ENCODE measurements at regions not wholly inside any gene's neighbourhood (a gene's known extent, or its start where the extent isn't known, plus 50 kb on each side); places are given as distances from the start of the nearest gene placed in this dataset.

DNA sequence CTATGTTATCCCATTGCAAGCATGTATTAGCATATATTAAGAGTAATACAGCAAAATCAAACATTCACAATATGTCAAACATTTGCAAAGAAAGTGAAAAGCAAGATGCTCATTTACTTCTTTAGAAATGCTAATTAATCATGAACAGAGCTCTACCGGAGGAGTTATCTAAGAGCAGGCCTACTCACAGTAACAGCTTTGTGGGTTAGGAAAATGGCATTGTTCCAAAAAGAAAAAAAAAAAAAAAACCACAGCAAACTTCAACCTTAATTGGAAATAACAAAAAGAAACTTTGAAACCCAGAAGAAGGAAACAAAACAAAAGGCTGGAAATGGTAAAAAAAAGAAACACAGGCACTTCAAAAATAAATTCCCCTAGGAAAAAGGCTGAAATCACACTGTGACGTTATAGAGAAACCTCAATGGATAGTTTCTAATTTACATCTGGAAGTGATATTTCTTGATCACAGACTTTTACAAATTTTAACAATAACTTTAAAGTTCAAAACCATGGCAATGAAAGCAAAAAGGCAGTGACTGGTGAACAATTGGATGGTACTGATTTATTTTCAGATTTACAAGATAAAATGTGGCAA, 1236.8 kb upstream of the SPRY2 start:
- no peak overlapping the region for H3K27ac ChIP-seq (ENCODE audit: control insufficient read depth, insufficient read depth)
- H3K79me2 ChIP-seq (ENCODE audit: control insufficient read depth, insufficient read depth, low read length) = no peaks in the 10 kb centered on the region
- H3K4me3 ChIP-seq = no peak overlapping the region
- H2AFZ ChIP-seq (ENCODE audit: control insufficient read depth, low read depth, low read length) = no peak overlapping the region
- peak; percentile 60 for ATAC-seq
- POLR2A ChIA-PET = interaction anchor here (0.7 kb wide), 1 partner anchor 311 kb away, joined by 3 read pairs; no protein-coding TSS in a partner anchor
- DNase-seq (ENCODE audit: low read depth, low spot score) = no peak
- 0% methylated on average over 2 of the region's 2 CpGs for whole genome bisulfite sequencing (ENCODE audit: insufficient coverage, insufficient replicate concordance, low lambda C conversion rate, missing lambda C conversion rate)
- in situ Hi-C loops (cut with MboI) (no loop called here), intact Hi-C loops (cut with micrococcal nuclease; ENCODE audit: unreplicated experiment) (no loop called here)
- no peak for FAIRE-seq
- TF ChIP-seq, protein P1, sequence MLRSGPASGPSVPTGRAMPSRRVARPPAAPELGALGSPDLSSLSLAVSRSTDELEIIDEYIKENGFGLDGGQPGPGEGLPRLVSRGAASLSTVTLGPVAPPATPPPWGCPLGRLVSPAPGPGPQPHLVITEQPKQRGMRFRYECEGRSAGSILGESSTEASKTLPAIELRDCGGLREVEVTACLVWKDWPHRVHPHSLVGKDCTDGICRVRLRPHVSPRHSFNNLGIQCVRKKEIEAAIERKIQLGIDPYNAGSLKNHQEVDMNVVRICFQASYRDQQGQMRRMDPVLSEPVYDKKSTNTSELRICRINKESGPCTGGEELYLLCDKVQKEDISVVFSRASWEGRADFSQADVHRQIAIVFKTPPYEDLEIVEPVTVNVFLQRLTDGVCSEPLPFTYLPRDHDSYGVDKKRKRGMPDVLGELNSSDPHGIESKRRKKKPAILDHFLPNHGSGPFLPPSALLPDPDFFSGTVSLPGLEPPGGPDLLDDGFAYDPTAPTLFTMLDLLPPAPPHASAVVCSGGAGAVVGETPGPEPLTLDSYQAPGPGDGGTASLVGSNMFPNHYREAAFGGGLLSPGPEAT (IDR thresholded peaks at IDR 0.05; ENCODE audit: low read depth) = peak; percentile 30; the same call in 1 of the 2 replicates
- TF ChIP-seq BMI1 (IDR thresholded peaks at IDR 0.05; ENCODE audit: borderline replicate concordance) (no peak), RELA (IDR thresholded peaks at IDR 0.05; ENCODE audit: borderline replicate concordance, partially characterized antibody) (no peak), IKZF2 (IDR thresholded peaks at IDR 0.05) (peak; percentile 18 to 37; a peak in 2 of 4 replicates), ZNF384 (IDR thresholded peaks at IDR 0.05; ENCODE audit: borderline replicate concordance, low read depth, low read length) (peak; percentile 60), HCFC1 (IDR thresholded peaks at IDR 0.05; ENCODE audit: low read length) (no peak), NBN (IDR thresholded peaks at IDR 0.05) (0 out of 2 replicates have a peak, but pooled peaks have one; percentile 28), MXI1 (IDR thresholded peaks at IDR 0.05; ENCODE audit: low read depth, low read length) (no peak), MTA2 (IDR thresholded peaks at IDR 0.05; ENCODE audit: low read depth) (peak; percentile 71), ATF7 (IDR thresholded peaks at IDR 0.05; ENCODE audit: low read depth) (peak; percentile 24; the same call in 1 of the 2 replicates), GABPA (IDR thresholded peaks at IDR 0.05; ENCODE audit: low read depth) (no peak), ZNF24 (IDR thresholded peaks at IDR 0.05) (no peak), SPI1 (IDR thresholded peaks at IDR 0.05; ENCODE audit: borderline replicate concordance, insufficient read depth, low read depth, low read length) (no peak), SIN3A (IDR thresholded peaks at IDR 0.05; ENCODE audit: low read depth, low read length) (no peak), NR2C2 (IDR thresholded peaks at IDR 0.05; ENCODE audit: borderline replicate concordance, control insufficient read depth, insufficient read length, low read depth) (no peak), FOS (IDR thresholded peaks at IDR 0.05; ENCODE audit: borderline replicate concordance, extremely low read depth, insufficient read length) (no peak), SMAD1 (IDR thresholded peaks at IDR 0.05; ENCODE audit: low read depth, partially characterized antibody) (peak; percentile 79)
- TF ChIP-seq, protein P2, sequence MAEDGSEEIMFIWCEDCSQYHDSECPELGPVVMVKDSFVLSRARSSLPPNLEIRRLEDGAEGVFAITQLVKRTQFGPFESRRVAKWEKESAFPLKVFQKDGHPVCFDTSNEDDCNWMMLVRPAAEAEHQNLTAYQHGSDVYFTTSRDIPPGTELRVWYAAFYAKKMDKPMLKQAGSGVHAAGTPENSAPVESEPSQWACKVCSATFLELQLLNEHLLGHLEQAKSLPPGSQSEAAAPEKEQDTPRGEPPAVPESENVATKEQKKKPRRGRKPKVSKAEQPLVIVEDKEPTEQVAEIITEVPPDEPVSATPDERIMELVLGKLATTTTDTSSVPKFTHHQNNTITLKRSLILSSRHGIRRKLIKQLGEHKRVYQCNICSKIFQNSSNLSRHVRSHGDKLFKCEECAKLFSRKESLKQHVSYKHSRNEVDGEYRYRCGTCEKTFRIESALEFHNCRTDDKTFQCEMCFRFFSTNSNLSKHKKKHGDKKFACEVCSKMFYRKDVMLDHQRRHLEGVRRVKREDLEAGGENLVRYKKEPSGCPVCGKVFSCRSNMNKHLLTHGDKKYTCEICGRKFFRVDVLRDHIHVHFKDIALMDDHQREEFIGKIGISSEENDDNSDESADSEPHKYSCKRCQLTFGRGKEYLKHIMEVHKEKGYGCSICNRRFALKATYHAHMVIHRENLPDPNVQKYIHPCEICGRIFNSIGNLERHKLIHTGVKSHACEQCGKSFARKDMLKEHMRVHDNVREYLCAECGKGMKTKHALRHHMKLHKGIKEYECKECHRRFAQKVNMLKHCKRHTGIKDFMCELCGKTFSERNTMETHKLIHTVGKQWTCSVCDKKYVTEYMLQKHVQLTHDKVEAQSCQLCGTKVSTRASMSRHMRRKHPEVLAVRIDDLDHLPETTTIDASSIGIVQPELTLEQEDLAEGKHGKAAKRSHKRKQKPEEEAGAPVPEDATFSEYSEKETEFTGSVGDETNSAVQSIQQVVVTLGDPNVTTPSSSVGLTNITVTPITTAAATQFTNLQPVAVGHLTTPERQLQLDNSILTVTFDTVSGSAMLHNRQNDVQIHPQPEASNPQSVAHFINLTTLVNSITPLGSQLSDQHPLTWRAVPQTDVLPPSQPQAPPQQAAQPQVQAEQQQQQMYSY (CRISPR knock-in tag; IDR thresholded peaks at IDR 0.05) = no peak
- TF ChIP-seq, protein P3, sequence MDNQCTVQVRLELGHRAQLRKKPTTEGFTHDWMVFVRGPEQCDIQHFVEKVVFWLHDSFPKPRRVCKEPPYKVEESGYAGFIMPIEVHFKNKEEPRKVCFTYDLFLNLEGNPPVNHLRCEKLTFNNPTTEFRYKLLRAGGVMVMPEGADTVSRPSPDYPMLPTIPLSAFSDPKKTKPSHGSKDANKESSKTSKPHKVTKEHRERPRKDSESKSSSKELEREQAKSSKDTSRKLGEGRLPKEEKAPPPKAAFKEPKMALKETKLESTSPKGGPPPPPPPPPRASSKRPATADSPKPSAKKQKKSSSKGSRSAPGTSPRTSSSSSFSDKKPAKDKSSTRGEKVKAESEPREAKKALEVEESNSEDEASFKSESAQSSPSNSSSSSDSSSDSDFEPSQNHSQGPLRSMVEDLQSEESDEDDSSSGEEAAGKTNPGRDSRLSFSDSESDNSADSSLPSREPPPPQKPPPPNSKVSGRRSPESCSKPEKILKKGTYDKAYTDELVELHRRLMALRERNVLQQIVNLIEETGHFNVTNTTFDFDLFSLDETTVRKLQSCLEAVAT (IDR thresholded peaks at IDR 0.05) = no peak
- CTCF ChIA-PET = interaction anchor here (1.2 kb wide), 2 partner anchors 16 to 88 kb away, joined by 3 to 4 read pairs; no protein-coding TSS in a partner anchor
- H3K4me1 ChIP-seq (ENCODE audit: control insufficient read depth, insufficient read depth, low read length) = no peaks in the 10 kb centered on the region
- BruUV-seq (replicated peaks) = no TSS peak
- no peaks in the 10 kb centered on the region for H3K9me3 ChIP-seq (replicated peaks; ENCODE audit: control insufficient read depth, insufficient read depth, low read length)
- H3K4me2 ChIP-seq (ENCODE audit: control insufficient read depth, insufficient read depth) = no peak overlapping the region
- SMC1A ChIA-PET (ENCODE audit: uncharacterized antibody, unreplicated experiment) = interaction anchor here (0.7 kb wide), 2 partner anchors 28 to 62 kb away, joined by 3 to 4 read pairs; no protein-coding TSS in a partner anchor
- H3K36me3 ChIP-seq (ENCODE audit: control insufficient read depth in 2 of 2, insufficient read depth in 2 of 2, low read length in 1 of 2) = no peaks in the 10 kb centered on the region
- RAD21 ChIA-PET (ENCODE audit: unreplicated experiment) = no interaction called here
- no peaks in the 10 kb centered on the region for H3K27me3 ChIP-seq (replicated peaks in 1 of 2; ENCODE audit: control insufficient read depth in 2 of 2, insufficient read depth in 2 of 2, low read length in 1 of 2)
- H3K9ac ChIP-seq (ENCODE audit: control insufficient read depth, insufficient read depth, low read length) = no peak overlapping the region
- H4K20me1 ChIP-seq (ENCODE audit: control insufficient read depth, insufficient read depth) = no peaks in the 10 kb centered on the region

All from GM12878 (cell line).